ENCODE measurements at regions not wholly inside any gene's neighbourhood (a gene's known extent, or its start where the extent isn't known, plus 50 kb on each side); places are given as distances from the start of the nearest gene placed in this dataset.

DNA sequence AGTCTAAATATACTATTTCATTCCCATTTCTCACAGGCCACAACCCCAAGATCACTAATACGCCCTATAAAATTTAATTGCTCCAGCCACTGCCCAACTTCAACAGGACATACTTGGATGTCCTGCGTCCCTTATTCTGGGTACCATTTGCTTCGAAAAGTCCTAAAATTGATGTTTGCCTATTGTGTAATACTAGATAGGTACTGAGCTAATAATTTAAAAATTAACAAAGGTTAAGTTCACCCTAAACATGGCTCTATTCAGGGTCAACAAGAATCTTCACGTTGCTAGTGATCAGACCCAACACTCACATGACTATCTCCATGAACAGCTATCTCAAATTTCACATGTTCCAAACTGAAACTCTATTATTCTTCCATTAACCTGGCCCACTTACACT lies 296.4 kb upstream of the RND3 start:
- no peak for DNase-seq (ENCODE audit: low read depth)

DNA sequence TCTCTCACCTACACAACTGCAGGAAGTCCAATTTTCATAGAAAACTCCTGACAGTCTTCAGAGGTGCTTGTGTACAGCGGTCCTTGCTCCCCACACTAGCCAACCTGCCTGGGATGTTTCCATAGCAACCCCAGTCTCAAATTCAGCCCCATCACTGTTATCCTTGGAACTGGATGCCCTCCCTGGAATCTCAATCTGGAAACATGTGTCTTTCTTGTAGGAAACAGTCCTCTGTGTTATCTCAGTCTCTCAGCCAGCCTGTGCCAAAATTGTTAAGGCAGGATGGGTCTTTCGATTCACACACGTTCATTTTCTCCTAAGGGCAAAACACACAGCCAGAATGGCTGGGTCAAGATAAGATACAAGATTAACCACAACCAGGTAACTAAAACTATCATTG lies 295.5 kb upstream of the RND3 start:
- DNase-seq (ENCODE audit: low read depth) = no peak

DNA sequence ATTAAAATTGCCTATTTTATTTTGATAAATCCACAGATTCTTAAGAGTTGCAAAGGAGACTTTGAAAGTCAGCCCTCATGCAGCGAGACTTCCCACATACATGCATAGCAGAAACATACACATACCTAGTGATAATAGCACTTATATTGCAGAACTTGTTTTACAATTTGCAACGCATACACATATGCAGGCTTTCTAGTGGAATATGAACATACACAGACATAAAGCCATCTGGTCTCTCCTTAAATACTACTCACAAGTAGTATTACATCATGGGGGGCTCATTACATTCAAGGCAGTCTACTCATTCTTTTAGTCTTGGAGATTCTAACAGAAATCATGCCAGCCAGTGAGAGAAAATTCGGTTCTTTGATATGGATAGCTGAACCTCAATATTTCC lies 295.1 kb upstream of the RND3 start:
- DNase-seq (ENCODE audit: low read depth) = no peak

DNA sequence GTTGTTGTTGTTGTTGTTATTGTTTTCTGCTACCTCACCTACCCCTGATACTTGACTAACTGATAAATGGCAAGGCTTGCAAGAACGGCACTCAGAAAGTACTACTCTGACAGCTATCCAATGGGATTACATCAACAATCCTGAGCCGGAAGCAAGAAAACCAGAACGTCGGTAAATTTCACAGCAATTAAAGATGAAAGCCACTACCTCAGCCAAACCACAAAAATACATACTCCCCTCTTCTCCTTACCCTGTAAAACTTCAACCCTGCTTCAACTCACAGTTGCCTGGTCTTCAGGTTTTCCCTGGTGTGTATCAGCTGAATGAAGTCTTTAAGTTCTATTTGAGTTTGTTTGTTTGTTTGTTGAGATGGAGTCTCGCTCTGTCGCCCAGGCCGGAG lies 293.7 kb upstream of the RND3 start:
- no peak for DNase-seq (ENCODE audit: low read depth)

DNA sequence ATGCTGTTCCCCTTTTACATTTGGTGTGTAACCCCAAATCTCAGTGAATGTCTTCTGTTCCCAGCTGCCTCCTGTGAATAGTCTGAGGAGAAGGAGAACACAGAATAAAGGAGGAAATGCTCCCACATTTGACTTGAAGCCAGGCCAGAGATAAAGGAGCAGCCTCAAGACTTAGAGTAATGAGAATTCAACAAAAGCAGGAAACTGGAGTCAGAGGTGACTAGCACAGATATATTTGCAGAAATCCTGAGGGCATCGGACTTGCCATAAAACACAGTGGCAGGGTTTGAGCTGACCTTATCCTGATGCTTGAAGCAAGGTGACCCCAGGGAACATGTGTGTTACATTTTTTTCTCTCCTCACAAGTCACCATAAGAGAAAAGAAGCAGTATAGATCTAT lies 291.4 kb upstream of the RND3 start:
- DNase-seq (ENCODE audit: low read depth) = no peak

DNA sequence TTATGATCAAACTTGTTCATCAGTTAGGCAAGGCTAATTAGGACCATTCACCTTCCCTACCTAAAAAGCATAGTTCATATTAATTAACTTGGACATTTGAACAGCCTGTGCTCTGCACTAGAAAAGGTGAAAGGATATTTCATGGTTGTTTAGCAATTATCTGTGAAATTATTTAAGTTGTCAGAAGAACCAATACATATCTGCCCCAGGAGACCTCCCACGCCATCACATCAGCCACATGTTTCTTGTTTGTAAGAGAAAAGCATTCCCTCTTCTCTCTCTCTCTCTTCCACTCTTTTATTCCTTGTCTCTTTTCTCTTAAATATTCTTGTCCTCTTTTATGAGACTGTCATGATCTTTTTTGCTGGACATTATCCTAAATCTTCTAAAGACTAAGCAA lies 282.0 kb upstream of the RND3 start:
- DNase-seq (ENCODE audit: low read depth) = no peak

DNA sequence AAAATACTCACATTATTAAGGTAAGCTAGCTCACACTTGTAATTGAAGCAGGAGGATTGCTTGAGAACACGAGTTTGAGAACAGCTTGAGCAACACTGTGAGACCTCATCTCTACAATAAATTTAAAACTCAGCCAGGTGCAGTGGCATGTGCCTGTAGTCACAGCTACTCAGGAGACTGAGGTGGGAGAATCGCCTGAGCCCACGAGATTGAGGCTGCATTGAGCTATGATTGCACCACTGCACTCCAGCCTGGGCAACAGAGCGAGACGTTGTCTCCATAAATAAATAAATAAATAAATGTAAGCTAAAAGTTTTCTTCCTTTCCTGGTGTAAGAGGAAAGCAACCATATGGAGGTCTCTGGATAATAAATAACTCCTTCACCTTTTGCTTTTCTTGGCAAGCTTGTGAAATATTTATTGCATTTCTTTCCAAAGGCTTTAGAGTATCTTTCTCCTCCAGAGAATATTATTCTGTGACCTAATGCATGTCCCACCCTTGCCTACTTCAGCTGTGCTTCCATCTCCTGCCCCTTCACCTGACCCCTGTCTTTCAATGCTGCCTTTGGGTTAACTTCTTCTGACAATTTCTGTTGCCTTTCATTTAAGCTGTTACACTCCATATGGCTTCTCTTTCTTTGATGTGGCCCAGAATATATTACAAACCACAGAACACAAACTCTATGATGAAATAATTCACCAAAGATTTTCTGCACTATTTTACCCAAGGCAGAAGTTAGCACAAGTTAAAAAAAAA lies 280.7 kb upstream of the RND3 start:
- DNase-seq (ENCODE audit: low read depth) = no peak

DNA sequence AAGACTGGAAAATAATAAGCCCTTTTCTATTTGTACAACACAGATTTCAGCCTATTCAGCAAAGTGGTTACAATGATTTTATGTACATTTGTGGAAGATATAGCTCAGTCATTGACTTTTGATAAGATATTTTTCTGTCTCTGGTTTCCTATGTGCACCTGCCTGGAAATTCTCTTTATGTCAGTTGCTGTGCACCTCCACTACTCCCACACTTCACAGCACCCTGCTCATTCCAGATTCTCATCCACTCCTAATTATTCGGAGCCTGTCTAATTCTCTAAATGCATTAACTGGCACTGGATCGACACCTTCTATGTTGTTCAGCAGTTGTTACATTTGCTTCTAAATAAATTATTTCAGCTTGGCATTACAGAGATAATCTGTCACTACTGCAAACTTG lies 275.1 kb upstream of the RND3 start:
- DNase-seq (ENCODE audit: low read depth) = no peak

DNA sequence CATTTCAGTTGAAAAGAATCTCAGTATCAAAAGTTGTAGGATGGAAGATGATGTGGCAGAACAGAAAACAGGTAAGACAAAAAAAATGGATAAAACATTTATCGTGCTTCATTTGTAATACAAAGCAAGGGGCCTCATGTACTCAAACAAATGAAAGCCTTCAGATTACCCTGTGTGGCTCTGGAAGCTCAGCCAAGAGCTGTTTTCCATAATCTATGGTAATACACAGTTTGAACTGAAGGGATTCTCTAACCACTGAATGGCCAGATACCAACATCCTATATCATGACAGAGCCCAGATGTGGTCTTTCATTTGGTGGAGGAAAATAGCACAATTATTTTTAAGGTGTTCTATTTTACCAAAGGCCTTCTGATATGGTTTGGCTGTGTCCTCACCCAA lies 272.1 kb upstream of the RND3 start:
- no peak for DNase-seq (ENCODE audit: low read depth)

DNA sequence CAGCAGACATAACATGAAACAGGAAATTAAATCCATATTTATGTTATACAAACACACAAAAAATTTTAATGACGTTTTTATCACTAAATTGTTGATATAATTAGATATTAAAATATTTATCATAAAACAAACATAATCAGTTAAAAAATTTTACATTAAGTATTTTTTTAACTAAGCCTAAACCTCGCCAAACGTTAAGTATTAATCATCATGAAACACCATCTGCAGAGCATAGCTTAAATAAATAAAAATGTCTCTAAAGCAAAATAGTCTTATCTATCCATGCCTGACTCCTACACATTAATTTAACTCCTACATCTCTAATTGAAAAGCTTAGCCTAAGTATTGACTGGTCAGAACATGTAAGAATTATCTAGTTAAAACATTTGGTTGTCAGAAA lies 271.6 kb upstream of the RND3 start:
- DNase-seq (ENCODE audit: low read depth) = no peak

DNA sequence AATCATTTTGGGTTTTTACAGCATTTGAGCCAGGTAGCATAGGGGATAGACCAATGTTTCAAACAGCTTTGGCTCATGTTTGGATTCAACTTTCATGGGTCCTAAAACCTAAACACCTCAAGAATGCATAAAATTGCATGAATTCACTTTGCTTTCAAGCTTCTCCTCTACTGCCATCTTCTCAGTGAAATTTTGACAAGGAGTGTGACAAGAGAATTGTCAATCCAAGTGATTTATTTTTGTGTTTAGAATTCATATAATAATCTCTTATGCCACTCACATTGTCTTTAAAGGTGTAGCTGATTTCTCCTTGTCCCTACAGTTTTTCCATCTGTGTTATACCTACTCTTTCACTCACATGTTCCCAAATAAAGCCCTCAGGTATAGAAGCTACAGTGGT lies 264.8 kb upstream of the RND3 start:
- no peak for DNase-seq (ENCODE audit: low read depth)

DNA sequence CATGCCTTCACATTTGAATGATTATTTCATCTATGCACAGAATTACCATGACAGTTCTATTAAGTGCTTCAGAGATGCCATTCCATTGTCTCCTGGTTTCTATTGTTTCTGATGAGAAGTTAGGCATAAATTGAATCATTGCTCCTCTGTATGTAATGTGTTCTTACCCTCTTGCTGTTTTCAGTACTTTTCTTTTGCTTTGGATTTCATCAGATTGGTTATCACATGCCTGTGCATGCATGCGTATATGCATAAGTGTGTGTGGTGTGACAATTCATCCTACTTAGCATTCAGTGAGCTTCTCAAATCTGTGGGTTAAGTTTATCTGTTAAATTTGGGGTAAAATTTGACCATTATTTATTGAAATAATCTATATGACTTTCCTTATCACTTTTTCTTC lies 263.3 kb upstream of the RND3 start:
- DNase-seq (ENCODE audit: low read depth) = no peak

DNA sequence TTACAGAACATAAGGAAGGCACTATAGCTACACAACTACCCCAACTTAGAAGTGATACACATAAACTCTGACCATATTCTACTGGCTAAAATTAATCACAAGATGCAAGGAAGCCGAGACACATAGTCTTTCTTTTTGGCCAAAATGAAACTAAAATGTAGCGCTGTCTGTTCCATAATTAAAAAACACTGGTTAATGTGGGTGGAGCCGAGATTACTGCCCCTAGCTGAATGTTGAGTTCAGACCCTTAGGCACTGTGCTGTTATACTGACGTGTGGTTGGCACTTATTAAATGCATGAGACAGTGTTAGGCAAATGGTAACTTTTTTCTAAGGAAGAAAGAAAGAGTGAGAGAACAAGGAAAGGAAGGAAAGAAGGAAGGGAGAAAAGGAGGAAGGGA lies 254.6 kb upstream of the RND3 start:
- no peak for DNase-seq (ENCODE audit: low read depth)

DNA sequence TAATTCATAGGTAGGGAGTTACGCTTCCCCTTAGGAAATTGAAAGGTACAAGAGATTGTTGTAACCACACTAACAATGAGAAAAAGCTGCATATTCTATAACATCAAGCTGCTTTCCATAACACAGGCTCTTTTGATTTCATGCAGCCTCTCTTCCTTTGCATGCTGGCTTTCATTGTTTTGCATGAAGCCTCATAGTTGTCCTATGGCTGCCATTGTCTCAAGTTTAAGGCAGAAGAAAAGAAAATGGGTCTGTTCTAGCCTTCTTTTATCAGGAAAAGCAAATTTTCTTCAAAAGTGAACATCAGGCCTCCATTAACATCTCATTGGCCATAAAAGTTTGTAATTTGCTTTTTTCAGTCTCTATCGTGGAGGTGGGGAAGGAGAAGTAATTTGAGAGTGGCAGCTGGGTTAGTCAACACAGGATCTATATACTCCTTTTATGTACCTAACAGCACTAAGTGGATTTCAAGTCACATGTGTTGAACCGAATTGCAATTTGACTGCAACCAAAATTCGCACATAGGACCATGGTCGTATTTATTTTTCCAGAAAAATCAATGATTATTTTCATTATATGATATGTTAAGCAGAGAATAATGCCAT lies 248.5 kb upstream of the RND3 start:
- DNase-seq (ENCODE audit: low read depth) = no peak

DNA sequence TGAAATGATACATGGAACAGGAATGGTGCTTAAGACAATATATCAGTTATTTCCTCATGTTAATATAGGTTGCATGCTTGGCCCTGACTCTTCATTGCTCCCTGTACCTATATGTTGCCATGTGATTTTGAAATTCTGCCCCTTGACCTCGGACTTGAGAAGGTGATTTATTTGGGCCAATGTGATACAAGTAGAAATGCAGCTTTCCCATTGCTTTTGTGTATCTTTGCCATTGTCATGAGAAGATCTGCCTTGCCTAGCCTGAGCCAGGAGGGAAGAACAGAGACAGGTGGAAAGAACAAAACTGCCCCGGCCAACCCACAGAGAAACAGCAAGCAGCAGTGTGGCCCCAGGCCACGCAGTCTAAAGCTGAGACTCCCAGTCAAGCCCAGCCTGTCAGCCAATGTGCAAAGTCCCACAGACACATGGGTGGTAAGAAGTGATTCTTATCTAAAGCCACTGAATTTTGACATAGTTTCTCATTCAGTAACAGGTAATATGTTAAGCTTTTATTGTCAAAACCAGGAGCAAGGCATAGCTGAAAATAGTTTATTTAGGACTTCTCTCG lies 245.7 kb upstream of the RND3 start:
- DNase-seq (ENCODE audit: low read depth) = no peak

DNA sequence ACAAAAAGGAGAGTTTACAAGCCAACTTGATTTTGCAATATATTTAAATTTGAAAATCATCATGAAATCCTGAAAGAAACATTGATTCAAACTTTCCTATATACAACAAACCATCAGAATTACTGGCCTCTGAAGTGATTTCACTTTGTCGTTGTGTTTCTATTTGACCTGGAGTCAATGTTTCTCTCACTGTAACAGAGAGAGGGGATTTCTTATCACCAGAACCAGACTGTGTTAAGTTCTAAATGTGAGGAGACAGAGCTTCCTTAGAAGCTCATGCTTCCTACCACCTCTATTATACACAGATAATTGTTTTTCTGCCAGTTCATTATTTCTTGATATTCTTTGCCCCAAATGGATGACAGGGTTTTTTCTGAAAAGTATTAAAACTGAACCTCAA lies 245.0 kb upstream of the RND3 start:
- DNase-seq (ENCODE audit: low read depth) = no peak

DNA sequence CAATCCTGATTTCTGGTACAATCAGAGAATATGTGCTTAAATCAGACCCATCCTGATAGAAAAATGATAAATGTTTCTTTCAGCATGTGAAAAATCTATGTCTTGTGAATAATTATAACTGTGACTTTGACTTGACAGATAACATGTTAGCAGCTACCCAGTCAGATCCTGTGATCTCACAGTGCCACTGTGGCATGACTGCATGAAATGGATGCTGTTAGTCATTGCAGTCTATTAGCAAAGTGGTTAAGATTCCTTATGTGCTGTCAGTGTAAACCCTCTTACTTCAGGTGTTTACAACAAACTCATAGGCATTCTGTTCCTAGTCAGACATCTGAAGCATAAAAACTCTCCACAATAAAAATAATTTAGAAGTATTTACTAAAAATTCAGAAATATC lies 244.6 kb upstream of the RND3 start:
- DNase-seq (ENCODE audit: low read depth) = no peak

DNA sequence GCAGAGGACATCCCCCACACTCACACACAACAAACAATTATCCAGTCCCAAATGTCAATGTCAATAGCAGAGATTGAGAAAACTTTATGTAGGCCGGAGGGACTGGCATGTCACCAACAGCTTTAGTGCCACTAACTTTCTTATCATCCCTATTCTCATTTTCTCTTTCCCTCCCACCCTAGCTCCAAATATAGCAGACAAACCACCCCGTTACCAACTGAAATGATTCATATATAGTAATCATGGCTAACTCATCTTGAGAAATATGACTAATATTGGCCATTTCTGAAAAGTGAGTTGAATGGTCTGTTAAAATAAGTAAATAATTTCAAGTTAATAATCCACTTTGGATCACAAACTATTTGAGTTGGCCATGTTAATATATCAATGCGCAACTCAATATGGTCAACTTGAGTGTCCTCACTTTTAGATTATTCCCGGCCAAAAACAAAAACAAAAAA lies 242.1 kb upstream of the RND3 start:
- DNase-seq (ENCODE audit: low read depth) = no peak

DNA sequence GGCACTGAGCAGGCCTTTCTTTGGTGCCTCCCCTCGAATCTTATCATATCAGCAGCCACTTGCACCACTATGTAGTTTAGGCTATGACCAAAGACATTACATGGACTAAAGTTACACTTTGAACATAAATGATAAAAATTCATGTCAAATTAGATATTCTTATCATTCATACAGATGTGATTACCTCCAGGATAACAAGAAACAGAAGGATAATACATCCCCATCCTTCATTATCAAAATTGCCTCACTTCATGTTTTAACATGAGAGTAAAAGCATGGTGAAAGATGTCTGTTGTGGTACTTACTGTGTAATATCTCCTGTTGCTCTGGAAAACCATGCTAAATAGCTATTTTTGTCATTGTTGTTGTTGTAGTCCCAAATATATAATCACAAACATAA lies 230.8 kb upstream of the RND3 start:
- no peak for DNase-seq (ENCODE audit: low read depth)

DNA sequence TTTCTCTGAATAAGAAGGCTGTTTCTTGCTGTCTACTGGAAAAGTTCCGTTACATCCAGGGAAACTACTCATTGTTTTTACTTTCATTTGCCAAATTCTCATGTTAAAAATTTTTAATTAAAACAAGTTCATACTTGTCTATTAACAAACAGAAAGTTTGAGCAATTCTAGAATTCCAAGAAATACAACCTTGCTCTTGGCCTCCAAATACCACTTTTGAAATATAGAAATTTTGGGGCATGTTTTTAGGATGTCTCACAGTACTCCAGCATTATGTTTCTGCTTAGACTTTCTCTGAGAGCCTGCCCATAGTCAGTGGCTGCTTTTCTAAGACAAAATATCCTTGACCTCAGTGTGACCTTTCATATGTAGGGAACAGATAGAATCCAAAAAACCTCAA lies 228.7 kb upstream of the RND3 start:
- no peak for DNase-seq (ENCODE audit: low read depth)

DNA sequence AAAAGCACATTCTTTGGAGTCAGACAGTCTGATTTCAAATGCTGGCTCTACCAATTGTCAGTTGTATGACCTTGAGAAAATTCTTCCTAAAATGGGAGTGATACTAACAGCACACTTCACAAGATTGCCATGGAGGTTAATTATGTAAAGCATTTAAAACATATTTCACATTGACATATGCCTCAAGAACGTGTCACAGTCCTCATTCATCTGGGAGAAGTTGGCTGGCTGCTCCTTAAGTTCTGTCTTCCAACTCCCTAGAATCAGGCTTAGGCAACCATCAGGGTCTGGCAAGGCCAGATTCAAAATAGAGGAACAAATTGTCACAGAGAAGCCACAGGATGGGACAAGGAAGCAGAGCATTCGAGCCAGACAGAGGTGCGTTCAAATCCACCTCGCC lies 228.0 kb upstream of the RND3 start:
- DNase-seq (ENCODE audit: low read depth) = no peak

DNA sequence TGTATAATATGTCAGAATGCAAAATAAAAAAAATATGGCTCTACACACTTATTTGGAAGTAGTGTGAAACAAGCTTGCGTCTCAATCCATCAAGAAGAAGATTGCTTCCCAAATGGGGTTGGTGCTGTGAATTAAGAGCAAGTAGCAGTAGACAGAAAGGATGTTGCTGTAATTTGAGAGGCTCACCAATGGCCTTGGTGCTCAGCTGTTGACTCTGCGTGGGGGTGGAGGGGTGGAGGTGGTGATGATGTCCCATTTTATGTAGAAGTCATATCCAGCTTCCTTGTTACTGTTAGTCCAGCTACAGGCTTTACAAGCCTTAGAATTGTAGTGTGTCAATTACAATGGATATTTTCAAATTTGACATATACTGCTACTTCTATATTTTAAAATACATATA lies 223.4 kb upstream of the RND3 start:
- no peak for DNase-seq (ENCODE audit: low read depth)

DNA sequence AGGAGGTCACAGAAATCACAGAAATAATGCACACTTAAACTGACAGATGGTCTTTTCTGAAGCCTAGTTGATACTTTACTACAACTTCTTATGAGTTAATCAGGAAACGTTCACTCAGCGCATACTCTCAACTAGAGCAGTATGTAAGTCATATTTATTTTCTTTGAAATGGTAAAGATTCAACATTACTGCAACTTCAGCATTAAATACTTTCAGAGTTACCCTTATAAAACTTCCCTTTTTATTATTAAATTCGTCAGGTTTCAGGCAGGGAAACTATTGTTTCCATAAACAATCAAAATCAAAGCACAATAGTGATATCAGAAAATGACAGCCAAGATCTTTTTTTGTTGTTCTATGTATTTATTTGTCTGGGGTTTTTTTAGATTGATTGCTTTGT lies 222.6 kb upstream of the RND3 start:
- no peak for DNase-seq (ENCODE audit: low read depth)

DNA sequence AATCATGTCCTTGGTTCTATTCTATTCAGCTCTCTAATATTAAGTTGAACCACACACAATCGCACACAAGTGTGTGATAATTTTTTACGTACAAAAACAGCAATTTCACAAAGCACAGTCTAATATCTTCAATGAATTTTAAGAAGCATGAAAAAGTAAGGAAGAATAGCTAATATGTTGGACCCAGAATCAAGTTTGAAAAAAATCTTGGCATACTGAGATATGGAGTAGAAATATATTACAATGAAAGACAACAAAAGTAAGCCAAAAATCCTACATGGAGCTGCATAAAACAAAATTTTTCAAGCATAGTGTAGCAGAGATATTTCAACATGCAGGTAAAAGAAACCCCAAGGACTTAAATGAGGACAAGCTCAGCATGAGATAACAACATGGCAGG lies 219.1 kb upstream of the RND3 start:
- no peak for DNase-seq (ENCODE audit: low read depth)

Data from forelimb muscle (tissue), 1 donor.